Medulla oblongata (tissue), 1 donor: ENCODE measurements at regions not wholly inside any gene's neighbourhood (a gene's known extent, or its start where the extent isn't known, plus 50 kb on each side); places are given as distances from the start of the nearest gene placed in this dataset.
"Not testable (repeated sequence)": the region's sequence is repeated elsewhere in the genome, so short reads cannot be mapped to it uniquely, and the experiment has no call there.

ENCODE experiments used
- DNase-seq: peaks from one replicate; pipeline ENCODE4 v3.0.0-alpha.2; 2015; ENCODE audit errors: extremely low spot score

- no peak for DNase-seq
These were observed 565.2 kb upstream of the ID2 start for GRCh38 chr2:8116661-8117060.

- no peak for DNase-seq
These were observed 562.7 kb upstream of the ID2 start for GRCh38 chr2:8118940-8119781.

- peak; percentile 53 for DNase-seq
These were observed 561.9 kb upstream of the ID2 start for GRCh38 chr2:8119782-8120505.

- DNase-seq = no peak
These were observed 561.4 kb upstream of the ID2 start for GRCh38 chr2:8120506-8120860.

- no peak for DNase-seq
These were observed 560.6 kb upstream of the ID2 start for GRCh38 chr2:8121022-8121825.

- DNase-seq = no peak
These were observed 559.9 kb upstream of the ID2 start for GRCh38 chr2:8121826-8122513.

DNA sequence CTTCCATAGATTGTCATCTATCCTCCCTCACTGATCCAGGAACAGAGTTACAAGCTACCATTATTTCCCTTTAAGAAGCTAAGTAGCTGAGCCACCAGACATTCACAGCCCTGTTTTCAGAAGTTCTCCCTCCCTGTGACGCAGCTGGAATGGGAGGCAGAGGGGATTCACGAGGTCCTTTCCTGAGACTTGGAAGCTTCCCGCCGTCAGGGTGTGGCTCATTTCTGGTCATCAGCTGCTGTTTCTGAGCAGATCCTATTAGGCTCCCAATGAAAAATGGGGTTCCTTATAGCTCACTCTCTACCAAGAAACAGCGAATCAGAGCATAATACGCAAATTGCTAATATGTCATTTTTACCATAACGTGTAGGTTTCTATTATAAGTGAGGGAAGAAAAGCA is 559.3 kb upstream of the ID2 start:
- DNase-seq = no peak

- DNase-seq = no peak
These were observed 558.4 kb upstream of the ID2 start for GRCh38 chr2:8123464-8123863.

- no peak for DNase-seq
These were observed 555.8 kb upstream of the ID2 start for GRCh38 chr2:8125741-8126711.

- DNase-seq = no peak
These were observed 555.1 kb upstream of the ID2 start for GRCh38 chr2:8126783-8127182.

DNA sequence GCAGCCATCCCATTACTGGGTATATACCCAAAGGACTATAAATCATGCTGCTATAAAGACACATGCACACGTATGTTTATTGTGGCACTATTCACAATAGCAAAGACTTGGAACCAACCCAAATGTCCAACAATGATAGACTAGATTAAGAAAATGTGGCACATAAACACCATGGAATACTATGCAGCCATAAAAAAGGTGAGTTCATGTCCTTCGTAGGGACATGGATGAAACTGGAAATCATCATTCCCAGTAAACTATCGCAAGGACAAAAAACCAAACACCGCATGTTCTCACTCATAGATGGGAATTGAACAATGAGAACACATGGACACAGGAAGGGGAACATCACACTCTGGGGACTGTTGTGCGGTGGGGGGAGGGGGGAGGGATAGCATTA is 550.4 kb upstream of the ID2 start:
- DNase-seq = not testable (repeated sequence)

DNA sequence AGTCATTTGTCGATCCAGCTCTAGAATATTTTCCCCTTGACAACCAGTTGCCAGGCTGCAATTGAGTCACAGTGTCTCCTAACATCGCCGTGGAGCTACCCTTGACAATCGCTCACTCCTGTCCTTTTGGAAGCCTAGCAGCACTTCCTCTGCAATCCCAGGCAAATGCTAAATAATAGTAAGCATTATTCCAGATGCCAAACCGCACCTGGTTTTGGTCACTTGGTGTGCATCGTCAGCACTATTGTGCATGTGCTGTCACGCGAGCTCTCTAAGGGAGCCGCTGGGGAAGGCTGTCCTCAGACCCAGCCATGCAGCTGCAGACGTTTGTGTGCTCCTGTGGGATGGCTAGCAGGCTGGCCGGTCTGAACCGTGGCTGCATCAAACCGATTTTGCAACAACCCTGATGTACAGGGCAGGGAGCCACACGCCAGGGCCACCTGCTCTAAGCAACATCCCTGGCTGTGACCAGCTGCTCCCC is 549.5 kb upstream of the ID2 start:
- peak; percentile 50 for DNase-seq

DNA sequence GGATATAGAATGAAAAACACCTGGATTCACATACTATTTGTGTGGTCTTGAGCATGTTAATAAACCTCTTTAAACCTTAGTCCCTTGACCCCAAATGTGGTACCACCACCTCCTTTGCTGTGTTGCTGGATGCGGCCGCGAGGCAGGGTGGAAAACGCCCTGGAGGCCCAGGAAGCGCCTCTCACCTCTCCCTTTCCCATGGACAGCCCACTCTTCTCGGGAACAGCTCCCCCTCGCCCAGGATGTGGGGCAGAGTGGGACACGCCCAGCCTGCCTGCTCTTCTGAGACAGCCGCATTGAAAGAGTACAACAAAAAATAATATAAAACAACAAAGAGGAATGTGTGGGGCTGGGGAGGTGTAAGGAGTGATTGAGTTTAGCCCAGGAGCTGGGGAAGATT is 549.0 kb upstream of the ID2 start:
- no peak for DNase-seq

DNA sequence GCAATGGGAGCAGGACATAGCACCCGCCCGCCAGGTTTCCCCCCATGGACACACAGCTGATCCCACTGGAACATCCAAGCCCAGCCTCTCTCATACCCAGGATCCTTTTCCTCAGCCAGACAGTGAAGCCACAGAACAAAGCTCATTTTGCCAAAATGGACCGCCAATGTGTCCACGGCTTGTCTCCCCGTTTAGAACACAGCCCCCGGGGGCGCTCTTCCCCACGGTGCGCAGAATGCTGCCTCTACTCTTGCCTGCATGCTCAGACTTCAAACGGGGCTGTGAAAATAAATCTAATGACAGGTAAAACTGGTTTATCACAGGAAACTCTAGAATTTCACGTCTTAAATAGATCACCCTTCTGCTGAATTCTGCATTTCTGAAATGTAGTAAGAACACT is 548.5 kb upstream of the ID2 start:
- no peak for DNase-seq

- DNase-seq = no peak
These were observed 547.9 kb upstream of the ID2 start for GRCh38 chr2:8133913-8134472.

- DNase-seq = no peak
These were observed 547.4 kb upstream of the ID2 start for GRCh38 chr2:8134473-8134932.

DNA sequence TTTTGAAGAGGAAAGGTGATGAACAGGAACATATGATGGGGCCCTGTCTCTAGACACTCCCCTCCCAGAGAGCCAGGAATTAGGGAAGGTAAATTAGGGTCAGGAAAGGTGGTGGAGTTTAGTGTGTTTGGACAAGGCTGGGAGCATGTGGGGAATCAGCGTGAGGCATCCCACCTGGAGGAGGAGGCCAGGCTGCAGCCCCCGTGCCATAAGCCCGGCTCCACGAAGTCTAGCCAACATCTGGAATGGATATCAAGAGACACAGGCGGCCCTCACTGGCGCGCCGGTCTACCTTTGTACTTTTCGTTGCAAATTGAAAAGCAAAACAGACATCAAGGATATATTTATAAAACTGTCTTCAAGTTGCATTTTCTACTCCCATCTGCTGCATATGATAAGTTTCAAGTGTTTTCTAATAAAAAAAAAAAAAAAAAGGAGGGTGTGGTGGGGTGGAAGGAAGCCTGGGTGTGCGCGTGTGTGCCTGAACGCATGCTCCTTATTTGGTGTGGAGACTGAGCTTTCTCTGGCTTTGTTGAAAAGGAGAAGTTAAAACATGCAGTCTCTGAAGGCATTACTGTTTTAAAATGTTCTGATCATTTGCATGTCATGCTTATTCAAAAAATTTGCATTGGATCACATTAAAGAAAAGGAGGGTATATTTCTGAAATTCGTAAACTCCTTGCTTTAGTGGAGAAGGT is 546.7 kb upstream of the ID2 start:
- no peak for DNase-seq

- DNase-seq = no peak
These were observed 544.1 kb upstream of the ID2 start for GRCh38 chr2:8137801-8138200.

DNA sequence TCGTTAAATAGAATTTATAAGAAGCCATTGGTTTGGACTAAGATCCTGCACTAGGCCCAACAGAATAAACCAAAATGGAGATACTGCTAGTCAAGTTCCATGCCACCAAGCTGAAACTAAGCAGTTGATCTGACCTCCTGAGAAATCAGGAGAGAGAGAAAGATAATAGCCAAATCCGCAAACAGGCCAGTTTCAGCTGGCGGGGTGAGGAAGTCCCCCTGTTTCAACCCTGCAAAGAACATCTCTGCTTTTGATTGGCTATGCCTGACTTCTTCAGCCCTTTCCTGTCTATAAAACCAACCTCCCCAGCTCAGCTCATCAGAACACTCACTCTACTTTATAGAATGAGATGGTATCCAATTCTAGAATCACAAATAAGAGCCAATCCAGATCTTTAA is 543.3 kb upstream of the ID2 start:
- DNase-seq = no peak
